Transverse colon (tissue), 4 donors: ENCODE measurements at regions not wholly inside any gene's neighbourhood (a gene's known extent, or its start where the extent isn't known, plus 50 kb on each side); places are given as distances from the start of the nearest gene placed in this dataset.

ENCODE experiments used
- EP300 ChIP-seq: sonication (generic); formaldehyde crosslinking; IDR thresholded peaks from one replicate; pipeline ENCODE4 v1.6.1; 2017; ENCODE audit warnings: antibody characterized with exemption, low read depth
- POLR2A ChIP-seq: fragments of 450-650 bp; IDR thresholded peaks from one replicate; pipeline ENCODE4 v1.6.1; 2016; ENCODE audit warnings: antibody characterized with exemption, mild to moderate bottlenecking, moderate library complexity
- POLR2AphosphoS5 ChIP-seq, 3 donors: sonication (generic); formaldehyde crosslinking; IDR thresholded peaks; one replicate each; pipeline ENCODE4 v1.6.1; 2016; ENCODE audit warnings: antibody characterized with exemption in 3 of 3
- TF ChIP-seq, protein P1 (sequence below), 5 experiments: fragments of 200-600 bp in 3 of 5; fragments of 450-650 bp in 2 of 5; sonication (generic) in 3 of 5; IDR thresholded peaks; 1 replicate in 2 of 5; 2 replicates in 3 of 5; pipeline ENCODE4 v1.5.1; 2016 to 2017; ENCODE audit warnings: antibody characterized with exemption in 5 of 5, inconsistent platforms in 3 of 5, mild to moderate bottlenecking in 2 of 5, moderate library complexity in 1 of 5

- TF ChIP-seq EP300 (no peak), POLR2A (no peak), POLR2AphosphoS5 (IDR thresholded peaks at IDR 0.05) (no peak)
- TF ChIP-seq, protein P1, sequence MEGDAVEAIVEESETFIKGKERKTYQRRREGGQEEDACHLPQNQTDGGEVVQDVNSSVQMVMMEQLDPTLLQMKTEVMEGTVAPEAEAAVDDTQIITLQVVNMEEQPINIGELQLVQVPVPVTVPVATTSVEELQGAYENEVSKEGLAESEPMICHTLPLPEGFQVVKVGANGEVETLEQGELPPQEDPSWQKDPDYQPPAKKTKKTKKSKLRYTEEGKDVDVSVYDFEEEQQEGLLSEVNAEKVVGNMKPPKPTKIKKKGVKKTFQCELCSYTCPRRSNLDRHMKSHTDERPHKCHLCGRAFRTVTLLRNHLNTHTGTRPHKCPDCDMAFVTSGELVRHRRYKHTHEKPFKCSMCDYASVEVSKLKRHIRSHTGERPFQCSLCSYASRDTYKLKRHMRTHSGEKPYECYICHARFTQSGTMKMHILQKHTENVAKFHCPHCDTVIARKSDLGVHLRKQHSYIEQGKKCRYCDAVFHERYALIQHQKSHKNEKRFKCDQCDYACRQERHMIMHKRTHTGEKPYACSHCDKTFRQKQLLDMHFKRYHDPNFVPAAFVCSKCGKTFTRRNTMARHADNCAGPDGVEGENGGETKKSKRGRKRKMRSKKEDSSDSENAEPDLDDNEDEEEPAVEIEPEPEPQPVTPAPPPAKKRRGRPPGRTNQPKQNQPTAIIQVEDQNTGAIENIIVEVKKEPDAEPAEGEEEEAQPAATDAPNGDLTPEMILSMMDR (IDR thresholded peaks at IDR 0.05) = no peak
Observed at GRCh38 chr18:69186162-69186561, 214.5 kb upstream of the DOK6 start.
